ENCODE measurements at regions not wholly inside any gene's neighbourhood (a gene's known extent, or its start where the extent isn't known, plus 50 kb on each side); places are given as distances from the start of the nearest gene placed in this dataset.

DNA sequence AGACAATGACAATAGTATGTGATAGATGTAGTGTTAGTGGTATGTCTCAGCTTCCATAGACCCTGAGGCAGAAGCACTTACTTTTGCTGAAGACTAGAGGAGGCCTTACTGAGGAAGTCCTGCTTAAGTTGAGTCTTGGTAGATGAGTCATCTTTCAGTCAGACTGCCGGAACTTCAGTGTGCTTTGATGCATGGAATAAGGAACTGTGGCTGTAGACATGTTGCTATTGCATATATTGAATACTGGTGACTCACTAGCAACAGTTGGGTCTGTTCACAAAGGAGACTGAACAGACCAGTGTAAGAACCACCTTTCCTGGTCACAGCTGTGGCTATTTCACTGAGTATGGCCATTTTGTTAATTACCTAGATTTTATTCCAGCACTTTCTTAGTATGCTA lies 1000.6 kb downstream of the OLFM4 start:
- TF ChIP-seq, protein P1, sequence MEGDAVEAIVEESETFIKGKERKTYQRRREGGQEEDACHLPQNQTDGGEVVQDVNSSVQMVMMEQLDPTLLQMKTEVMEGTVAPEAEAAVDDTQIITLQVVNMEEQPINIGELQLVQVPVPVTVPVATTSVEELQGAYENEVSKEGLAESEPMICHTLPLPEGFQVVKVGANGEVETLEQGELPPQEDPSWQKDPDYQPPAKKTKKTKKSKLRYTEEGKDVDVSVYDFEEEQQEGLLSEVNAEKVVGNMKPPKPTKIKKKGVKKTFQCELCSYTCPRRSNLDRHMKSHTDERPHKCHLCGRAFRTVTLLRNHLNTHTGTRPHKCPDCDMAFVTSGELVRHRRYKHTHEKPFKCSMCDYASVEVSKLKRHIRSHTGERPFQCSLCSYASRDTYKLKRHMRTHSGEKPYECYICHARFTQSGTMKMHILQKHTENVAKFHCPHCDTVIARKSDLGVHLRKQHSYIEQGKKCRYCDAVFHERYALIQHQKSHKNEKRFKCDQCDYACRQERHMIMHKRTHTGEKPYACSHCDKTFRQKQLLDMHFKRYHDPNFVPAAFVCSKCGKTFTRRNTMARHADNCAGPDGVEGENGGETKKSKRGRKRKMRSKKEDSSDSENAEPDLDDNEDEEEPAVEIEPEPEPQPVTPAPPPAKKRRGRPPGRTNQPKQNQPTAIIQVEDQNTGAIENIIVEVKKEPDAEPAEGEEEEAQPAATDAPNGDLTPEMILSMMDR (conservative IDR thresholded peaks at IDR 0.05 in 1 of 2, IDR thresholded peaks at IDR 0.05 in 1 of 2; ENCODE audit: low read depth in 1 of 2, low read length in 2 of 2): no peak
- TF ChIP-seq EZH2 (IDR thresholded peaks at IDR 0.05; ENCODE audit: low read length, missing control alignments): no peak
